GM12801 (cell line): ENCODE measurements at regions not wholly inside any gene's neighbourhood (a gene's known extent, or its start where the extent isn't known, plus 50 kb on each side); places are given as distances from the start of the nearest gene placed in this dataset.

Experiments used
- CTCF ChIP-seq: IDR thresholded peaks from one replicate; pipeline ENCODE4 v1.5.1; 2011; ENCODE audit warnings: control low read depth; ENCODE audit not compliant: insufficient read length; ENCODE audit errors: extremely low read depth

DNA sequence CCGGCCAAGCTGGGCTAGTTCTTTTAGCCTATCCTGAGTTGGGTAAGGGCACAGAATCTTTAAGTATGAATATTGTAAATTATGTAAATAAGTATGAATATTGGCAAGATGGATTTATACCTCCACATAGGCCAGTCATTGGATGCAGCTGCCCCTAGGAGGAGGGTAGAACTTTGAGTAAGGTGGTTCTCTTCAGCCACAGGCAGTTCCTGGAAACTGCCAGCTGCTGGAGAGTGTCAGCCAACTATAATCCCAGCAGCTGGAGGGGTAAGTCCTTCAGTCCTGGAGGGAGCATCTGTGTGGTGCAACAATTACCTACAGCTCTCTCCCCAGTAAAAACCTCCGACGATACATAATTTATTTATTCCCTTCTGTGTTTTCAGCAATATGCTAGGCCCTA, 65.8 kb upstream of the TMPO start:
- no peak for TF ChIP-seq CTCF

DNA sequence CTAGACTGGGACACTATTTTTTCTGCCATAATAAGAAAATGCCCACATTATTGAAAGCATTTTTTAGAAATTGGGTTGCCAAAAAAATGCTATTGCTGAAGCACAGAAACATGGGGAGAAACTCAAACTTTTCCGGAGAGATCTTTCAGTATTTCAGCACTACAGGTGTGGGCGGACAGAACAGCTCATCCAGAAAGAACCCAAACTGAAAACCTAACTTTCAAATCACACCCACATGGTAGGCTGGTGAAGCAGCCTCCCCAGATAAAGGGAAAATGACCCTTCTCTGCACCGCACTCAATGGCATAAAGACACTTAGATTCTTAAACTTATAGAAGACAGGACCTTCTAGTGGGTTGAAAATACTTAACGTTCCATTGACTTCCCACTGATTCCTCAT, 62.3 kb upstream of the TMPO start:
- no peak for TF ChIP-seq CTCF

DNA sequence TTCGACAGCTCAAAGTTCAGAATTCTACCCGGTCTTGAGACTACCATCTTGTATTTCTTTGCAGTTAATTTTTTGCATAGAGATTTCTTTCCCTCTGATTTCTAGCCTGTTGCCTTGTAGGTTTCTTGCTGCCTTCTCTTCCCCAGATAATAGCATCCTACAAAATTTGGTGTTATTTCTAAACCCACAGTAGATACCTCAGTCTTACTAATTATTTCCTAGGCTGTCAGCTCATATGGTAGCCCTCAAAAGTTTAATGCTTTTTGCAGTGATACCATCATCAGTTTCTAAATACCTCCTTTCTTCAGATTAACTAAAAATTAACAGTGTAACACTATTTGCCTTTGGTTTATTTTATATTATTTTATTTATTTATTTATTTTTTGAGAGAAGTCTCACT, 61.9 kb upstream of the TMPO start:
- no peak for TF ChIP-seq CTCF

- TF ChIP-seq CTCF, result no peak
Observed at GRCh38 chr12:98456041-98456440, 59.3 kb upstream of the TMPO start.

DNA sequence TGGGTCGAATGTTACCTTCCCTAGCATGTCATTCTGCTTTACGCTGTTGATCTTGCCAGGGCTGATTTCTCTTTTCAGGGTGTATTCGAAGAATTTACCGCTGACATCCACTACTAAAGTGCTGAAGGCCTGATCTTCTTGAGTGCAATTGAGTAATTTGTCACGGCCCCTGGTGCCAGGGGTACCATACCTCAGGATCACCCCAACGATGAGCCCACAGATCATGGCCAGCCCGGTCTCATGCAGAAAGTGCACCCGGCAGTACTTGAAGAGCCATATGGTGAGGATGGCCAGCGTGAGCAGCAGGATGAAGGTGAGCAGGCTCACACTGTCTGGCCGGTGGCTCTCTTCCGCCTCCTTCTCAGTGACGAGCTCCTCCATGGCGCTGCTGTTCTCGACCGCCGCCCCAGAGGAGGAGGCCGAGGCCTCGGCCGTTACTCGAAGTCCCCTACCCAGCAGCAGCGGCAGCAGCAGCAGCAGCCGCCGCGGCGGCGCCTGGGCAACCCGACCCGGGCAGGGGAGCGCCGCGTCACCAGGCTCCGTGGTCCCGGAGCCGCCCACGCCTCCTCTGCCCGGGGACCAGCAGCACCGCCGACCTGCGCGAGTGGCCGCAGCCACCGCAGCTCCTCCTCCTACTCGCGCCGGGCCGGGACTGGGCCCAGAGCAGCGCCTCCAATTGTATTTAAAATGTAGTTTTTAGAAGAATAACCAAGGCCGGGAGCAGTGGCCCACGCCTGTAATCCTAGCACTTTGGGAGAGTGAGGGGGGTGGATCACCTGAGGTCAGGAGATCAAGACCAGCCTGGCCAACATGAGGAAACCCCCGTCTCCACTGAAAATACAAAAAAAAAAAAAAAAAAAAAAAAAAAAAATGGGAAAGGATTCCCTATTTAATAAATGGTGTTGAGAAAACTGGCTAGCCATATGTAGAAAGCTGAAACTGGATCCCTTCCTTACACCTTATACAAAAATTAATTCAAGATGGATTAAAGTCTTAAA, 58.5 kb upstream of the TMPO start:
- no peak for TF ChIP-seq CTCF

GRCh38 chr12:98464190-98464589, 51.2 kb upstream of the TMPO start:
- TF ChIP-seq CTCF, result no peak

DNA sequence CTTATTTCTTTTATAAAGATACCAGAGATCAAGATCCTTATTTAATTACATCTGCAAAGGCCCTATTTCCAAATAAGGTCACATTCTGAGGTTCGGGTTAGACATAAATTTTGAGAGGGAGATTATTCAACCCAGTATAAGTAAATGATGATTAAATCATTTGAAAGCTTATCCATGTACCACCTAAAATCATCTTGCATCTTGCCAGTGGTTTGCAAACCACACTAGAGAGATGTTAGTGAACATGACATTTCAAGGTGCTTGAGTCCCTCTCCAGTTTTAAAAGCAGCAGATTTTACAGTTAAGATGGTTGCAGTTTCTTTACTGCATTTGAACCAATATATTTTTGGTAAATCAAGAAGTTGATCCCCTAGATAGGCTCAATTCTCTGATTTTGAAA, 49.9 kb upstream of the TMPO start:
- TF ChIP-seq CTCF, result no peak
